ENCODE measurements at regions not wholly inside any gene's neighbourhood (a gene's known extent, or its start where the extent isn't known, plus 50 kb on each side); places are given as distances from the start of the nearest gene placed in this dataset.

GRCh38 chr2:35504419-35504818, 851.2 kb upstream of the CRIM1 start:
- TF ChIP-seq EZH2phosphoT487 (IDR thresholded peaks at IDR 0.05; ENCODE audit: borderline replicate concordance, low read length) (no peak), CTCF (IDR thresholded peaks at IDR 0.05; ENCODE audit: low read depth, low read length, poor library complexity, severe bottlenecking) (no peak)
